GM19452 (cell line): ENCODE measurements at regions not wholly inside any gene's neighbourhood (a gene's known extent, or its start where the extent isn't known, plus 50 kb on each side); places are given as distances from the start of the nearest gene placed in this dataset.

Experiments
- ATAC-seq: cut with Tn5 transposase; IDR thresholded peaks from one replicate; pipeline ENCODE4 v1.9.1; 2021; ENCODE audit not compliant: unreplicated experiment

DNA sequence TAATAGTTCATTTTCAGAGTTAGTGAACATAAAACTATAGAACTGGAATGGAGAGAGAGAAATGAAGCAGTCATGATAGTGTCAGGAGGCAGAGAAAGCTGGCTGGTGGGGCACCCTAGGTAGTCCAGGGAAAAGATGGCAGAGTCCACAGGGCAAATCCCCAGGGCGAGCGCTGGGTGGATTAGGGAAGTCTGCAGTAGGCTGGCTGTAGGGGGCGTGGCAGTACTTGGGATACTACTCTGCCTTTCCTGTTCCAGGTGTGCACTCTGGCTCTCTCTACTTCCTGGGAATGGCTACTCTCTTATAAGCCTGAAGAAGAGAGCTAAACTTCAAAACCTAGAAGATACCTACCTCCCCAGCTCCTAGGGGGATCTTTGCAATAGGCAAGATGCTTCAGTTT is 232.9 kb upstream of the SLC10A2 start:
- no peak for ATAC-seq

DNA sequence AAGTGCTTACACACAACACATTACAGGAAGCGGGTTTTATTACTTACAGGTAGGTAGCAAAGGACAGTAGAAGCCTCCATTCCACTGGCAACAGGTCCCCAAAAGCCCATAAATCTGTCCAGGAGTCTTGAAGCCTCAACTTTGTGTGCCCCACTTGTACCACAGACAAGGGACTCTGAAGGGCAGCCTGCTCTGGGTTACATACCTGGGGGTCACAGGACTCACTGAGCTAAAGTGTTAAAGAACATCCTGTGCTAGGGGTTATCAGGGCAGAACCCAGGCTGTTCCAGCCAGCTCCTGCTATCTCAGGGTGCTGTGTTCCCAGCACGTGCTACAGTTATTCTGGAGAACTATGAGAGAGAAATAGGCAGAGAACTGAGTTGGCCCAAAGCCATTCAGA is 230.9 kb upstream of the SLC10A2 start:
- no peak for ATAC-seq

DNA sequence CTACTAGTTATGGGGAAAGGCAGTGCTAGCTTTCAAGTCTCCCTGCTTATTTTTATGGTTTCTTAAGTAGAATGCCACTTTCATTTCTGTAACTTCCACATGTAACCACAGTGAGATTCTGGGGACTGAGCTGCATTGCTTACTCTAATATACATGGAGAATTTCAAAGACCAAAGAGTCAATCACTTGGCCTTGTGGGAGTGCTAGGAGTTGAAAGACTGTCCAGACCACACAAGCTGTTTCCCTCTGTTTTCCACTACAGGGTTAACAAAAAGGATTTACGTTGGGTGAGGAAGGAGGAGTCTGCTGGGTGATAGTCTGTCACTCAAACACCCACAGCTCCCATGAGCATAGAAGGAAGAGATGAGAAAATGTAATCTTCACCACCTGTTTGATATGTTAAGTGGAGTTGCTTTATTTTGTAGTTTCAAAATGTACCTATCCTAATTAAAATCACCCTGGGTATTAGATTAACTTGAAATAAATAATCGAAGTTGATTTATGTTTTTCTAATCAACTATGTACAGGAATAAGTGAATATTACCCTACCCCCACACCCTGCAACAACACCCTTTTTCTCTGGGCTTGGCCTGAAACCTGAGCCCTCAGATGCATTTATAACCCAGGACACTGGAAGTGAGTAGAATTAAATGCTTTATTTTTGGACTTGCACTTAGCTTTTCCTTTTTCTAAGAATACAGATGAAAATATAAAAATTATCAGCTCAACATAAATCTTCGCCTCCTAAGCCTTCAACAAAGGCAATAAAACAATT is 225.8 kb upstream of the SLC10A2 start:
- ATAC-seq: peak; percentile 60

DNA sequence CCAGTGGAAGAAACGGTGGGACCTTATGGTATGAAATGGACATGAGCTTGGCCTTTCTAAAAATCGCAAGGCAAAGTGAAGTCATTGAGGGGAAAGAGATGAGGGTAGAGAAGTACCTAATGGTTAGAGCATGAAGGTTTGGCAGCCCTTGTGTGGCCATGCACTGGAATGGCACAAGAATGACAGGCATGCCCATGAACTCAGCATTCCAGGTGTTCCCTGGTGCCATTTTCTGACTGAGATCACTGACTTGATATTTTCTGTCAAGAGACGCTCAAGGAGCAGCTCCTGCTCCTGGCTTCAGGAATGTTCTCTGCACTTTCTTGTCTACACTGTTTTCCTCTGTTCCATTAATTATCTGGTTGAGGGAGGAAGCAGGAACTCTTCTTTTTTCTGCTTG is 225.0 kb upstream of the SLC10A2 start:
- no peak for ATAC-seq

DNA sequence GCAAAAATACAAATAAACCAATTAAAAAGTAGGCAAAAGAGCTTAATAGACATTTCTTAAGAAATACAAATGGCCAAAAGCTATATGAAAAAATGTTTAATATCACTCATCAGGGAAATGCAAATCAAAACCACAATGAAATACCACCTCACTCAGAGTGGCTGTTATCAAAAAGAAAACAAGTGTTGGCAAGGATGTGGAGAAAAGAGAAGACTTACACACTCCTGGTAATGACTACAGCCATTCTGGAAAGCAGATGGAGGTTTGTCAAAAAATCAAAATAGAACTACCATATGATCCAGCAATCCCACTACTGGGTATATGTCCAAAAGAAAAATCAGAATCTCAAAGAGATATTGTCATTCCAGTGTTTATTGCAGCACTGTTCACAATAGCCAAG is 223.5 kb upstream of the SLC10A2 start:
- ATAC-seq: no peak

DNA sequence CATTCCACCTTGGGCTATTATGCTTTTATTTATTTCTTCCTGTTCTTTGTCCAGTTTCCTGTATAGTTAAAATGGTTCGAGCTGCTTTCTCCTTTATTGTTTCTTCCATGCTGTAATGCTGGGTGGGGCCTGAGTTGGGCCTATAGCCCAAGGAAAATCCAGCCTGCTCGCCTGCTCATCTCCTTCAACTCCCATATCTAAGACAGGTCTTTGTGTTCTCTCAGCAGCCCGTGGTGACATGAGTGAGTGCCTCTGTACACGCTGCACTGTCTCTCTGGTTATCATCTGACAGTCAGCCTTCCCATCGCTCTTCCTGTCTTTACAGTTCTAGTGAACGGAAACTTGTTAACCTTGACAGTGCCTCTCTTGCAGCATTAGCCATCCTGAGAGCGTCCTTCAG is 221.9 kb upstream of the SLC10A2 start:
- no peak for ATAC-seq

DNA sequence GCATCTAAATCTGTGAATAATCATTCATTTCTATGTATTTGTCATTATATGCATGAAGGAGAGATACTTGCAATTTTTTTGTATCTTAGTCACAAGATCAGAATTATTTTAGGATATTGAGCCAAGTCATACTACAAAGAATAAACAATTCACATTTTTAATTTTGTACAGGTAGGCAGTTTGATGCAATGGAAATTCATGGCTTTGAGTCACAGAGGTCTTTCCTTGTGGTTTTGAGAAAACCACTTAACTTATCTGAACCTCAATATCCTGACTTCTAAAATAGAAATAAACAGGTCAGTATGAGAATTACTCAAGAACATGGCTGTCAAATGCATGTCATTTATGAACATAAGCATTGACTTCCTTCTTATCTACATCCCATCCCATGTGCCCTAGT is 221.4 kb upstream of the SLC10A2 start:
- no peak for ATAC-seq

DNA sequence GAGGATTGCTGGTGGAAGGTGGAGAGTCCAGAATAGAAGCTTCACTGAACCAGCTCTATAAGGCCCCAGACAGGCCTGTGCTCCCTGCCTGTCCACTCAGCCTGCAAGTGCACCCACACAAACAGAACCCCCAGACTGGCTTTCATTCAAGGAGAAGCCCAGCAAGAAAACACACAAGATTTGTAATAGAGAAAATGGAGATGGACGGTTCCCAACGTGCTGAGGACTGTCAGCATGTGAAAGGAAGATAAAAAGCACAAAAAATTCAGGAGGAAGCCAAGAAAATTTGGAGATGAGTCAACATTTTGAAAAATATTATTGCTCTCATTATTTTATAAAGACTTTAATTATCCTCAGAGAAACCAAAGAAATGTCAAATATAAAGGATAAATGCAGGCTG is 218.2 kb upstream of the SLC10A2 start:
- ATAC-seq: no peak

DNA sequence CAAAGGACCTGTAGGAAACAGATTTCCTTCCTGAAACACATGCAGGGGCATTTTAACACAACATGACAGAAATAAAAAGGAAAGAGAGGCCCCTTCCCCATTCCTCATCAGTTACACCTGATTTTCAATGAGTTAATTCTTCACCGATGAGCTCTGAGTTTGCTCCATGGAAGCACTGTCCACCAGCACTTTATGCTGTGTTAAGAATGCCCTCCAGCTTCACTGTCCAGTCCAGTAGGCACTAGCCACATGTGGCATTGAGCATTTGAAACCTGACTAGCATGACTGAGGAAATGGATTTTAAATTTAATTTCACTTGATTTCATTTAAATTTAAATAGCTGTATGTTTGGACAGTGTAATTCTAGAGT is 217.2 kb upstream of the SLC10A2 start:
- no peak for ATAC-seq

DNA sequence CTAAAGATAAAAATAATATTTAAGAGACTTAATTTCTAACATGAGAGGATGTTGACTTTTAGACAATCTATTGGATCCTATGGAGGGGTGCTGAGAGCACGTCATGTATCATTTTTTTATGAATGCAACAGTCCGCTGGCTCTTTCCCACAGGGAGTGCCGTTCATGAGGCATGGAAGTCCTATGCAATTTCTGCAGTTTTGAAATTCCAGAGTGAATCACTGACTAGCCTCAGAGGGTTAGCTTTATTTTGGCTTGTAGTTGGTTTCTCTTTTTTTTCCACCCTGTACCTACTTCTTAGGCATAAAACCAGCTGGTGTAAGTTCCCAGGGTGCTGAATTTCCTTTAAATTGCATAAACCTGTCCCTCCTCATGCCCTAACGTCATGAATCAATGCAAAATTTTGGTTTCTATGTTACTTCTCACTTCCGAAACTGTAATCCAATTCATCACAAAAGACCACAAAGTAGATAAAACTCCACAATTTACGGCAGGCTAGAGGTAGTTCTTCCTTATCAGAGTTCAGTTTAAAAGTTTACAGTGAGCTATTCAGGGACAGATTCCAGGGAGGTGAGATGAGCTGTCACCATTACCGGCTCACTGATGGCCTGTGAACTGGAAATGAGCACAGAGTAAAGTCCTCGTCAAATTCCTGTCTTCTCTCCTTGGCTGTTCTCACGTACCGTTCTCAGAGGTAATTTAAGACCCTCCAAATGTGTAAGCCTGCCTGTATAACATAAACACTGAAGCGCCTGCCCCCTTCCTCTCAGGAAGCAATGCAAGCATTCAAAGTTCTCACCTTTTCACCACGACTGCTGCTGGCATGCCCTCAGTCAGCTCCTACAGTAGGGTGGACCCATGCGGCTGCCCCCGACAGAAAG is 216.6 kb upstream of the SLC10A2 start:
- ATAC-seq: no peak

DNA sequence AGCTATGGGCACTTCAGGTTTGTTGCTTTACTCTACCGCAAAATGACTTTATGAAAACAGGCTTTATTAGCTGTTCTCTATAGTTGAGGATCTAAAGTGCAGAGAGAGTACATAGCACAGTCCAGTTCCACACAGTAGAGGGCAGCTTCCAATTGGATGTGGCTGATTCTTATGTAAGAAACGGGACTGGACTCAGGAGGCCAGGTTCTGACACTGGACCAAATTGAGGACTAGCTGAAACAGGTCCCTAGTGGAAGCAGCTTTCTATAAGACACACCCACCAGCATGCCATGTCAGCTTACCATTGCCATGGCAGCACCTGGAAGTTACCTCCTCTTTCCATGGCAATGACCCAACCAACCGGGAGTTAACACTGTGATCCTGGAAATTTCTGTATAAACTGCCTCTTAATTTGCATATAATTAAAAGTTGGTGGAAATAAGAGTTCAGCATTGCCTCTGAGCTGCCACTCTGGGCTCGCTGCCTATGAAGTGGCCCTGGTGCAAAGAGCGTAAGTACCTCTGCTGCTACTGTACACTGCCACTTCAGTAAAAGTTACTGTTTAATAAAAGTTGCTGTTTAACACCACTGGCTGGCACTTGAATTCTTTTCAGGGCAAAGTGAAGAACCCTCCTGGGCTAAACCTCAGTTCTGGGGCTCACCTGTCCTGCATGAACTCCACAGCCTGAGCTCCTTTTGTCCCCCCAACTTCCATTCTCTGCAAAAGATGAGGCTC is 211.9 kb upstream of the SLC10A2 start:
- ATAC-seq: no peak

DNA sequence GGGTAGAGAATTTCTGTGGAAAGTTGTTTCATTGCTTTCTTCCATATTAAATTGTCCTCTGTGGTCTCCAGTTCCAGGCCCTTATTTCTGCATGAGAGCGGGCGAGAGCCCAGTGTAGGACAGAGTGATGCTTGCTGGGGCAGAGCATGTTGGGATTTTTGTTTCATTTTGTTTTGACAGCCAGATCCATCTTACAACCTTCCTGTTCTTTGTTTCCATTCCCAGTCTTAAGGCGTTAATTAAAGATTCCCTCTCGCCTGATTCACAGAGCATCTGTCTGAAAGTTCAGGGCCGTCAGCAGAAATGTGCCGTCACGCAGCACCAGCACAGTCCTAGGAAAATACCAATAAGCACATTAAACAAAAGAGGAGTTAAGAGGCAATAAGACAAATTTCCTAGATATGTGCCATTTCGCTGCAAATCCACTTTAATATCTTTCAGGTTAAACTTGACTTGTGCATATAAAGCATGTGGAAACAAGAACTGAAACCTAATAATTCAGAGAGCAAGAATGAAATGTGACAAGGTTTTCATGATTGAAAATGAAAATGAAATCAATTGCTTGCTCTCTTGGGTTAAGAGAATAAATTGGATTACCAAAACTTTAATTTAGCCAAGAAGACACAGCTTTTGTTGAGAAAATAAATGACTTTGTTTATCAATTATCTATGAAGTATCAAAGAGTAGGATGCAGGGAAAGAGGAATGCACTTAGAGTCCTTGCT is 210.7 kb upstream of the SLC10A2 start:
- ATAC-seq: peak; percentile 89

DNA sequence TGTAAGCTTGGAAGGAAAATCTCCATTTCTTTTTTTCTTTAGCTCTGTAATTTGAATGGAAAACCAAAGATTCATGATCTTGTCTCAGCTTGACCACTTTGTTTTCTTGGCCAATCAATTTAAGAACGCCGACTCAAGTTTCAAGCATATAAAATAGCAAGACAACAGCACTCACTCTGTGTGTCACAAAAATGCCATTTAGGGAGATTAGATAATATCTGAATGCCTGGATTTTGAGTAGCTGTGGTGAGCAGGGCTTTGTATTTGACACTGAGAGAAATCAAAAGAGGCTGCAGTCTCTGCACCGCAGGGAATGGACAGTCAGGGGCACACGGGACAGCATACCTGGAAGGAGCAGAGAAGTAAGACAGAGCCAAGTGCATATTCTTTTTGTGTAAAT is 209.5 kb upstream of the SLC10A2 start:
- no peak for ATAC-seq

DNA sequence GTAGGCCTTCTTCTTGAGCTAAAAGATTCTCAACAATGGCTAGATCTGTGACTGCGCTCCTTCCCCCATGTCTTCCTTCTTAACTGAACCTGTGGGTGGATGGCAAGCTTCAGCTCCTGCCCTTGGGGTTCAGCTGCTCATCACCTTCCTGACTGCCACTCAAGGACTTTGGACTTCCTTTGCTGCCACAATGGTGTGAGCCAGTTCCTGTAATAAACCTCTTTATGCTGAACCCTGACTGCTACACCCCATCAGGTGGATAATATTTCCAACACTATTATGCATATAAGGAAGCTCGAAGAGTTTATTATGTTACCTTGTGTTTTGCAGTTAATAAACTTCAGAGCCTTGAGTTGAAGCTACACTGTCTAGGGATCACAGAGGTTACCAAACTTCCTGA is 208.9 kb upstream of the SLC10A2 start:
- no peak for ATAC-seq

DNA sequence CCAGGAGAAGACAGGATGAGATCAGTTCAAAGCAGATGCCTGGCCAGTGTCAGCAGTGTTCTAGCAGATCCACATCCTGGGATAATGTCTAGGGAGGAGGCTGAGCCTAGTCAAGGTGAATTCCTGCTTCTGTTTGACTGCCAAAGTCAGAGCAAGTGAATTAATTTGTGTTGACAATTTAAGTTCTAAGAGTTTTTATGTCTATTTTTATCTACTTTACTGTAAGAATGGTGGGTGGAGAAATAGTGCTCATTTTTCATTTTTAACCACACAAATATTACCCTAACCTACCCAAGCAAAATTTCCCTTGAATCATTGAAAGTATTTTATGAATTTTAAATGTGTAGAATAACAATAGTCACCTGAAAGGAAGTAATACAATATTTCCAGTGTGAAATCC is 207.6 kb upstream of the SLC10A2 start:
- ATAC-seq: no peak

DNA sequence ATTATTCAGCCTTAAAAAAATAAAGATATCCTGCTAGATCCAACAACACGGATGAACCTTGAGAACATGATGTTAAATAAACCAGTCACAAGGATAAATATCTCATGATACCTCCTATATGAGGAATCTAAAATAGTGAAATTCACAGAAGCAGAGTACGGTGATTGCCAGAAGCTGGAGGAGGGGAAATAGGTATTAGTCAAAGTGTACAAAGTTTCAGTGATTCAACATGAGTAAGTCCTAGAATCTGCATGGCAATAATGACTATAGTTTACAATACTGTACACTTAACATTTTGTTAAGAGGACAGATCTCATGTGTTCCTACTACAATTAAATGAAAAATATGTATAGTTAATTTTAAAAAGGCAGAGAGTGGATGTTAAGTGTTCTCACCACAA is 206.6 kb upstream of the SLC10A2 start:
- no peak for ATAC-seq

DNA sequence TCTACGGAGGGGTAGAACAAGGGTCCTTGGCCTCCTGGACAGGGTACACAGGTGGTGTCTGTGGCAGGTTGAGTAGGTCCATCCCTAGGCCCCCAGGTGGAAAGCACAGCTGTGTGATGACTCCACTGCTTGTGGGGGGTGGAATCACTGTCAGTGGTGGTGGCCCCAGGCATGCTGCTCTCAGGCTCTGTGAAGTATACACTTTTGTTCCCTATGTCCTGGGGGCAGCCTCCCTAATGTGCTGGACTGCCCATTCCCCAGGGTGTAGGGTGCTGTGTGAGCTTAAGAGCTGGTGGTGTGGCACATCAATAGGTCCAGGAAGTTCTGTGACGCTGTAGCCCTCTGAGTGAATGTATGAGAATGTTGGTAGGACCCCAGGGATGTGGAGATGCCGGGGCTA is 197.2 kb upstream of the SLC10A2 start:
- no peak for ATAC-seq

DNA sequence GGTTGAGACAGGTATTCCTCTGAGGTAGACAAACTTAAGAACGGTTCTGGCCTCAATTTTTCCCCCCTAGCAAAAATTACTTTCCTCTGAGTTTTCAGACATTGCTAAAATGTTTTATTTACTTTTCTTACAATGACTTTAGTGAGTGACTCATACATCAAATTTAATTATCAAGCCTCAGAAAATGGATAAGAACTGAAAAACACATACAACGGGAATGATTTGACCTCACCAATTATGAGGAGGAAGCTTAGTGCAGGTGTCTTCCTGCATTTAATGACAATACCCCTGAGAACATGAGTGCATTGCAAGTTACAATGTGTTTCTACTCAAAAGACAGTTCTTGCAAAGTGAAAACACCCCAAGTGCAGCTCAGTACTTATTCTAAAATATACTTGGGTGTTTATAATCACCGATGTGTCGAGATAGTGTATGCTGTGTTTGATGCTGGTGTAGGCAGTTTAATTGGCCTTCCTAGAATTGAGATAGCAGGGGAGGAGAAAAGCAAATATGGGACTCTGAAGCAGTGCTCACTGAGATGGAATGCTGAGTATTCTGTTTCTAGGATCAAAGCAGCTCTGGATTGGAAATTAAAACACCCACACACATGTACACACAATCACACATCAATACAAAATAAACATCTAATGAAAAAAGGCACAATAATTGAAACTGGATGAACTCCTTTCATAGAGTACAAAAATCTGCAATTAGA is 189.5 kb upstream of the SLC10A2 start:
- no peak for ATAC-seq

DNA sequence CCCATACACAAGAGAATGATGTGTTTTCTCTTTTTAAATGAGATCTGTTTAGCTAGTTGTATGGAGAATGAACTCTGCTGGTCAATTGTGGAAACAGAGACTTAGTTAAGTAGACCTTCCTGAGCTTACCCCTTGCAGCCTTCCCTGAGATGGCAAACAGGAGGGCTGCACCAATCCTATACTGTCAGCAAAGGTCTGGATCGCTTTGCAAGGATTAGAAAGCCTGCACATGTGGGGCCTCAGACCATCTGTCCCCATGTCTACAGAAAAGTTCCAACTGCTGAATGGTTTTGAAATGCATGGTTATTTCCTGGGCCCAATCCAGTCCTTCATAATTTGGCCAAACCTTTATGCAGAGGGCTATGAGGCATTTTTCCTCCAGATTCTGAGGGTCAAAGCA is 183.9 kb upstream of the SLC10A2 start:
- ATAC-seq: no peak

DNA sequence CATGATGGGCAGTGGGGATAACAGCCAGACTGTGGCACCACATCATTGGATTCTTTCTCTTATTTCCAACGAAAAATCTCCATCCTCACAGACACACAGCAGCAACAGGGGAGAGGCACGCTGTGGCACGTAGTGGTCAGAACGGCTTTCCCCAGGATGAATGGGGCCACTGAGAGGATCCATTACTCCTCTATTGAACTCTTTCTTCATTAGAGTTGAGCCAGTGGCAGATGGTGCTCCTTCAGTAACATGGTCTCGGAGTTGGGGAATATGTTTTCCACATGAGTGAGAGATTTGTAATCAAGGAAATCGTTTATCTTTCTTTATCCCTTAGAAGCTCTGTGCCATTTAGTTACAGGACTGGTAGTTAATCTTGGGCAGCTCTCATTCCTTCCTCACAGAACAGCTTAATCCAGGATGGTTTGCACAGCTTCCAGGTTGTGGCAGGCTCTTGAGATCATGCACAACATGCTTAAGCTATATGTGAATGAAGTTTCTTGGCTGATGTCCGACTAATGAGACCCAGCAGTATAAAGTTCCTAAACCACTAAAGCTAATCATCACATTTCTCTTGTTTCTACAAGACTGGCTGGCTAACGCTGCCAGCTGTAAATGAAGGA is 180.5 kb upstream of the SLC10A2 start:
- no peak for ATAC-seq
